Ovary (tissue), 3 donors: ENCODE measurements at regions not wholly inside any gene's neighbourhood (a gene's known extent, or its start where the extent isn't known, plus 50 kb on each side); places are given as distances from the start of the nearest gene placed in this dataset.

Experiments
- CTCF ChIP-seq, 3 donors: fragments of 450-650 bp in 2 of 3; fragments of 200-600 bp in 1 of 3; IDR thresholded peaks; one replicate each; pipeline versions ENCODE4 v1.5.1 to v1.8.0; 2016 to 2022; ENCODE audit warnings: antibody characterized with exemption in 3 of 3, mild to moderate bottlenecking in 1 of 3
- POLR2A ChIP-seq: fragments of 450-650 bp; IDR thresholded peaks from one replicate; pipeline ENCODE4 v1.6.1; 2017; ENCODE audit warnings: antibody characterized with exemption, mild to moderate bottlenecking, moderate library complexity
- donor health status: DM: no; HTN: no; CAD: no.

- TF ChIP-seq POLR2A: no peak
- TF ChIP-seq CTCF (IDR thresholded peaks at IDR 0.05): no peak
Observed at GRCh38 chr10:94183666-94184264, 179.0 kb downstream of the NOC3L start.
